ENCODE measurements at regions not wholly inside any gene's neighbourhood (a gene's known extent, or its start where the extent isn't known, plus 50 kb on each side); places are given as distances from the start of the nearest gene placed in this dataset.

DNA sequence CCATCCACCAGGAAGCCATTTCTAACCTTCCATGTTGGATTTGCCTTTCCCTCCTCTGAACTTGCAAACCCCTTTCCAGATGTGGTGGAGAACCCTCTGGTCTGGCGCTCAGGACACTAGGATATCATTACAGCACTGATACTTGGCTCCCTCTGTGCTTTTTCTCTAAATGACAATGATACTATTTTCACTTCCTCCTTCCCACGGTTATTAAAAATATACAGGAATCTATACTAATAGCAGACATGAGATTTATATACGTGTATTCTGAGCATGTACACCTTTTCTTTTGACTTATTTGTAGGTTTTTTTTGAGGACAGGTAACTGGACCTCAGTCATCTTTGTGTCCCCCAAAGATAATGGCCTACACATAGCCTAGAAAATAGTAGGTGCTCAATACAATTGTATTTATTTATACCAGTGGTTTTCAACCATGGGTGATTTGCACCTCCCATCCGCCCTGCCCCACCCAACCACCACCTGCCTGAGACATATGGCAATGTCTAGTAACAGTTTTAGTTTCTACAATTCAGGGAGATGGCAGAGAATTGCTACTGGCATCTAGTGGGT lies 60.4 kb upstream of the PLAC8 start:
- TF ChIP-seq CTCF (conservative IDR thresholded peaks at IDR 0.05 in 1 of 2, IDR thresholded peaks at IDR 0.05 in 1 of 2; ENCODE audit: low read depth in 1 of 2, low read length in 2 of 2) (no peak), EZH2 (IDR thresholded peaks at IDR 0.05; ENCODE audit: low read length, missing control alignments) (no peak)

All from fibroblast of lung (primary cell).